Glomerular visceral epithelial cell (primary cell): ENCODE measurements at regions not wholly inside any gene's neighbourhood (a gene's known extent, or its start where the extent isn't known, plus 50 kb on each side); places are given as distances from the start of the nearest gene placed in this dataset.

ENCODE experiments used
- DNase-seq: peaks from one replicate; pipeline ENCODE4 v3.0.0-alpha.2; 2016; ENCODE audit errors: extremely low spot score

DNA sequence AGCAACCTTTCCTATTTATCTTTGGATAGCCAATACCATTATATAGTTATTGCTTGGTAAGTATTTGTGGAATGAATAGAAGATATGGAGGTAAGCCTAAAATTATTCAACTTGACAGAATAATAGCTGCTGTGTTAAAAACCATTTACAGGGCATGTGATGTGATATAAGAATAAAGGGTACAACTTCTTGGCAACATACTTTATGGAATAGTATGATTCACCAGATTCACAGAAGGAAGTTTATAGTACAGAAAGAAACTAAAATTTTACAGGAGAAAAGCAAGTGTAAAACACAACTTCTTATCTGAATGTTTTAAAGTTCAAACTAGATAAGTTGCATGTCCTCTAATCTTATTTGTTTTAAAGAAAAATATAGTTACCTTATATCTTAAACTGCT, 186.4 kb upstream of the ZRANB2 start:
- no peak for DNase-seq

DNA sequence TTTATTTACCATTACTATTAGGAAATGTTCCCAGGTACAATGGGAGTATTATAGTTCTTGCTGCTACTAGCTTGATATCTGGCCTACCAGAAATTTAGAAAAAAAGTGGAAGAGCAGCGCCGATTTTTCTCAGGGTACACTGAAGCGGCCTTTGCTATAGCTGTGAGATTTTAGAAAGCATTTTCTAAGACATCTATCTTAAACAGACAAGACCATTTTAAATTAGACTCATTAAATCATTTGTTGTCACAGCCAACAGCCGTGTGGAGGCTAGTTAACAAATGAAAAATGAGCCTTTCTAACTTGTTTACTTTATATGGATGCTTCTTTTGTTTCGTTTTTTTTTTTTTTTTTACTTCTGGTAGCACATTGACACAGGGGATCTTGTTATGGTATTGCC, 183.2 kb upstream of the ZRANB2 start:
- no peak for DNase-seq

DNA sequence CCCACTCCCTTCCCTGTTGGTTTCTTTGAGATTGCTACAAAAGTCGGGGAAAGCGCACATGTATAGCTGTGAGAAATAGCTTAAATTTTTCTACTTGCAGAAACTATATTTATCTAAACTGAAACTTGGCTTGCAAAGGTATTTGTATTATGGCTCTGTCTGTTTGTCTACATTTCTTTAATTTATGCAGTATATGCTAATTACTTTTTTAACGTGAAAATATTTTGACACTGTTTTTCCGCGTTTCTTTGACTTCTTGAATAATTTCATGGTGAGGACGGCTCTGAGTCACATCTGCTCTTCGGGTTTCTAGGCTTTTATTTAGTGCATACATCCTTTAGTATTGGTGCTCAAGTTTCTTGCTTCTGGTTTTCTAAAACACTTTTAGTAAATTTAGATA, 182.1 kb upstream of the ZRANB2 start:
- no peak for DNase-seq

DNA sequence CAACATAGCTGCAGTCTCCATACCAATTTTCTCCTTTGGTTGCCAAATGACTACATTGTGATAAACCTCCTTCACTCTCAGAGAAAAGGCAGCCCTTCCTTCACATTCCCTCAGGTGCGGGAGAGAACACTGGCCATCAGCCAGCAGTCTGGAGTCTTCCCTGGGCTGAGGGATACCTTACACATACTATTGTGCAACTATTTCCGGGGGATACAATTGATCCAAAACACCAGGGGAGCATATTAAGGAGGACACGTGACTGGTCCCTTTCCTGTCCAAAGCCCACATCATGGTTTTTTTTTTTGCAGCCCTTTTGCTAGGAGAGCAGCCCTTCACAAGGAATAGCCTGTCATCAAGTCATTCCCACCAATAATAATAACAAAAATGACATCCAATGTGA, 172.1 kb upstream of the ZRANB2 start:
- no peak for DNase-seq

DNA sequence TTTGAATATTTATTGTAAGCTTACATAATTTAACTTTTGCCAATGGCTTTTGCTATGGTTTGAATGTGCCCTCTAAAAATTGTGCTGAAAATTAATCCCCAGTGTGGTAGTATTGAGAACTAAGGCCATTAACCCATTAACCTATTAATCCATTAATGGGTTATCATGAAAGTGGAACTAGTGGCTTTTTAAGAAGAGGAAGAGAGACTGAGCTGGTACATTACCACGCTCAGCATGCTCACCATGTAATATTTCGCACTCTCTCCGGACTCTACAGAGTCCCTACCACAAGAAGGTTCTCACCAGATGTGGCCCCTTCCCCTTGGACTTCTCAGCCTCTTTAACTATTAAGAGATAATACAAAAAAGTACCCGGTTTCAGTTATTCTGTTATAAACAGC, 164.4 kb upstream of the ZRANB2 start:
- no peak for DNase-seq

DNA sequence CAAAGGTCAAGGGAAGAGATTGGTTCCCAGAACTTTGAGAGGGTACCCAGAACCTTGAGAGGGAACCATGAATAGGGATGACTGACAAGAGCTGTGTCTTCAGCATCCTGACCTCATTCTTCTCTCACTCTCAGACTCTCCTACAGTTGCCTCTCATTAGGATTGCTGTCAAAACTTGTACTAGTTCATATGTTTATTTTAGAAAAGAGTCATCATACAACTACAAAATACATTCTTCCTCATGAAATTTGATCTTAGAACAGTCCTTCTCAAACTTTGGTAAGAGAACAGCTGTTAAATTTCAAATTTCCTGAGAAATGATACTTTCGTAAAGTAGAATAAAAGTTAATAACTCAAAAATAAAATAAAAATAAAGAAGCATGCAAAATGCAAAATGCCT, 161.4 kb upstream of the ZRANB2 start:
- no peak for DNase-seq

DNA sequence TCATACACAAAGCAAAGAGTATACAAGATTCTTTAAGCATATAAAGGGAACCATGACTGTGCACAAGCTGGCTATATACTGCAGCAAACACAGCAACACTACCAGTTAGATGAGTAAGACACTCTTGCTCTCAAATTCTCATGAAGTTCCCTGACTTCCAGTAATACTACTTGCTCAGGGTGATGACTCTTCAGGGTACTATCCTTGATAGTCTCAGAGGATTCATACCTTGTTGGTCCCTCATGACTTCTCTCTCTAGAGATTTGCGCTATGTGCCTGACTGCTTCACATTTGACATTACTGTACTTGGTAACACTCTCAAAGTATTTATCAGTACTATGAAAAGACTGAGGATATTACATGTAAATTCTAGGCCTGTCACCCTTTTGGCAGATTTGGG, 159.8 kb upstream of the ZRANB2 start:
- DNase-seq = no peak

DNA sequence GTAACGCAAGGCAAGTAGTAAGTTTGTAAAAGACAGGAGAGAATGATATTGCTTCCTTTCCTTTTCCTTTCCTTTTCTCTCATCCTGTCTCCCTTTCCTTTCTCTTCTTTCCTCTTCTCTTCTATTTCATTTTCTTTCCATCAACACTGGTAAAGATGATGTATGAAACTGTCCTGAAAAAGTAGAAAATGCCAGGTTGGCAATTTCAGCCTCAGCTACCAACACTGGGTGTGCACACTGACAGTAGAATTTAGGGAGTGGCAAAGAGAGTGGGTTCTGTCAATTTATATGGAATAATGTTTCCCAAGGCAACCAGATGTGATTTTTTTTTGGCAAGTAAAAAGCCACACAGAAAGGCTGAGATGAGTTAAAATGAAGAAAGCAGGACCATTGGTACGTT, 155.7 kb upstream of the ZRANB2 start:
- DNase-seq = no peak

DNA sequence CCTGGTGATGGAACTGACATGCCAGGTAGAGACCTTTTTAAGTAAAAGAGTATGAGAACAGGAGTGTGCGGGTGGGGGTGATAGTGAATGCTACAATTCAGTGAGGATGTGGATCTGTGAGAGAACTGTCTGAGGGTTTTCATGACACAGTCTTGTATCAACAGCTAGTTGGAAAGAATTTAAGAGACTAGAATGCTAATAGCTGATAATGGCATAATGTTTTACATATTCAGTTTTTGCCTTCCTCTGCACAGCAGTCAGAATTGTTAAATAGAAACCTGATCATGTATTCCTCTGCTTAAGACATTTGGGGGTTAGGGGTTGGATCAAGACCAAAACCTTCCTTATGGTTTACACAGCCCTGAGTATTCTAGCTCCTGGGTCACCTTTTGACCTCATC, 152.8 kb upstream of the ZRANB2 start:
- no peak for DNase-seq

DNA sequence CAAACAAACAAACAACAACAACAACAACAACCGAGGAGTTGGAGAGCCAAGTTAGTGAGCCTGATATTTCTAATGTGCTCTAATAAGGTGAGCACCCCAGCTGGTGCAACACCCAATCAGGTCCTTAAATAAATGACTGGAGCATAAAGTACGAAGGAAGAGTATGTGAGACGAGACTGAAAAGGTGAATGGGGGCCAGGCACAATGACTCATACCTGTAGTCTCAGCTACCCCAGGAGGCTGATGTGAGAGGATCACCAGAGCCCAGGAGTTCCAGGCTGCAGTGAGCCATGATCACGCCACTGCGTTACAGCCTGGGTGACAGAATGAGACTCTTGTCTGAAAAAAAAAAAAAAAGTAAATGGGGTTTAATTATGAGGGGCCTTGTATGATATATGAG, 152.0 kb upstream of the ZRANB2 start:
- DNase-seq = no peak

DNA sequence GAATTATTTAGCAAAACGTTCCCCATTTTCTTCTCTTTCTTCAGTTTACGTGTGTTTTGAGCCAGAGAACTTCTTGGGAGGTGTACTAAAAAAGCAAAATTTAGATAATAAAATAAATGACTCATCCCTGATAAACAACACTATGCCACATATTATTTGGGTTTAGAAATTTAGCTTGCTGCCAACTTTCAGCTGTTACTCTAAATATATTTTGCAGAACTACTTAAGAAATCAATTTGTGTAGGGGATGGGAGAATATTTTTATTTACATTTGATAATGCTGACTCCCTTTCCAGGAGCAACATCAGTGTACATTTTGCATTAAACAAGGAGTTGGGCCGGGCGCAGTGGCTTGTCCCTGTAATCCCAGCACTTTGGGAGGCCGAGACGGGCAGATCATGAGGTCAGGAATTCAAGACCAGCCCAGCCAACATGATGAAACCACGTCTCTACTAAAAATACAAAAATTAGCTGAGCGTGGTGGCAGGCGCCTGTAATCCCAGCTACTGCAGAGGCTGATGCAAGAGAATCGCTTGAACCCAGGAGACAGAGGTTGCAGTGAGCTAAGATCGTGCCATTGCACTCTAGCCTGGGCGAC, 151.4 kb upstream of the ZRANB2 start:
- DNase-seq = no peak

DNA sequence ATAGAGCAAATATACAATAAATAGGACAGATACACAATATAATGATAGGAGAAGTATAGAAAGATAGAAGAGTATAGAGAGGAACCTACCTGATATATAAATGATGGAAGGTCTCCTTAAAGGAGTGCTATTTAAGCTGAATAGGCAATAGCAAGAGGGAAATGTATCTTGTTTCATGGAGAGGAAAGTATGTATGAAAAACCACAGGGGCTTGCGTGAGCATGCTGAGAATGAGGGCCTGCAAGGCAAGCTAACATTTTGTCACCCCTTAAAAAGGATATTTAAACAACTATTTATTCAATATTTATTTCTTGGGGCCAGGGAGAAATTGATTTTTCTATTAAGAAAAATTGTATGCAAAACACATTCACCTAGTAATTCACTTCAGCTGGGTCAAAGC, 150.9 kb upstream of the ZRANB2 start:
- DNase-seq = no peak

DNA sequence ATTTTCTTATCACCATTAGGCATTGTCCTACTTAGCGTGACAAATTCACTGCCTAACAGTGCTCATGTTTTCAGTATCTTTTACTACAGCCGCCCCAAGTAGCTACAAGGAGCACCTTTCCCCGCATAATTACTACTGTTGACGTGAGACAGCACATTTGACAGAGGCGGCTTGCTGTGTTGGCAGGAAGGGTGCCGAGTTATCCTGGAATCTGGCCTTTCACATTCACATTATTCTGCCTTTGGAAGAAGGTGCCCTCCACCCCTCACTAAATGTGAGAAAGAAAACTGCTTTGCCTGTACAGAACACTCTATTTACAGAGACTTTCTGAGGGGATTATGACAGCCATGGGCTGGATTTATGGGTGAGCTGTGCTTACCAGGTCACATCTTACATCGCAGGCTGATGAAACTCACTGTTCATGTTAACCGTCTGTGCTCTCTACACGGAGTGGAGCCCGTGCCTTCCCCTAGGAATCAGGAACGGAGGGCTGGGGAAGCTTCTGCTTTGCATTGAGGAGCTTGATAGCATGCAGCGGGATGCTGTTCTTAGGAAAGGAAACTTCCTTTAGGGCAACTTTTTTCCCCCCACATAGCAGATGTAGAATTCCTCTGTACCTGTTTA, 148.0 kb upstream of the ZRANB2 start:
- DNase-seq = no peak

DNA sequence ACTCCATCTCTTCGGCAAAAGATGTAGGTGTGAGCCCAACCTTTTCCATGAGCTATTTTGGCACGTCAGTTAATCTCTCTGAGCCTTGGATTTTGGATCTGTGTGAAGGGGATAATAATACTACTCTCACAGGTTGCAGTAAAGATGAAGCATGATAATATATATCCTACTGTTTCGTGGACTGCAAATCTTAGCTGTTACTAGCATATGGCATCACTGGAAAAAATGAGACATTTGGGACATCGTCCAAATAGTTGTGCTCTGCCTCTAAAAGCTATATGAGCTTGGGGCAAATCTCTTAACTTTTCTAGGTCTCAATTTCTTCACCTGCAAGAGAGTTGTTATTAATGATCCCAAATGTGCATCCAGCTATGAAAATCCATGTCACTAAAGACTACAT, 147.4 kb upstream of the ZRANB2 start:
- no peak for DNase-seq

DNA sequence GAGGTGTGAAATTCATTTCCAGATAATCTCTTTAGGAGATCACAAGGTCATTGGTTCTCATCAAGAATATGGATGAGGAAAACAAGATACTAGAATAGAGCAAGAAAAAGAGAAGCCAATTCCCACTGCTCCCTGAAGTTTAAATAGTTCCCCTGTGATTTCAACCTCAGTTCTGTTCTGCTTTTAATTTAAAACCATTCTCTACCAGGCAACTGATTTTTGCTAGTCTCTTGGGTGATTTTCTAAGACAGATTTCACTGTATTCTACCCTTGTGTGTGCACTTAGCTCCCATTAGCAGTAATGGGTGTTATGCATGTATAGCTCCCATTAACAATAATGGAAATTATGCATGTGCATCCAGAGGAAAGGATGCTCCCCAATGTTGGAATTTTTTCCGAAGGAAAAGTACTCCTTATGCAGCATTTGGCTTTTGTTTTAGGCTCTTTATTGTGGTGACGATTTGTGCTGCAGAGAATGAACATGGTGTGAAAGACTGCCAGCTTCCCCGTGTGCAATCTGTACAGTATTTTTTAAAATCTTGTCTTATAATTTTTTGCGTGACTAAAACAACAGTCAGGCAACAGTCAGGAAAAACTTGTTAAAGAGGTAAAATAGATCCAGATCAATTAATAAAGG, 144.0 kb upstream of the ZRANB2 start:
- DNase-seq = no peak

DNA sequence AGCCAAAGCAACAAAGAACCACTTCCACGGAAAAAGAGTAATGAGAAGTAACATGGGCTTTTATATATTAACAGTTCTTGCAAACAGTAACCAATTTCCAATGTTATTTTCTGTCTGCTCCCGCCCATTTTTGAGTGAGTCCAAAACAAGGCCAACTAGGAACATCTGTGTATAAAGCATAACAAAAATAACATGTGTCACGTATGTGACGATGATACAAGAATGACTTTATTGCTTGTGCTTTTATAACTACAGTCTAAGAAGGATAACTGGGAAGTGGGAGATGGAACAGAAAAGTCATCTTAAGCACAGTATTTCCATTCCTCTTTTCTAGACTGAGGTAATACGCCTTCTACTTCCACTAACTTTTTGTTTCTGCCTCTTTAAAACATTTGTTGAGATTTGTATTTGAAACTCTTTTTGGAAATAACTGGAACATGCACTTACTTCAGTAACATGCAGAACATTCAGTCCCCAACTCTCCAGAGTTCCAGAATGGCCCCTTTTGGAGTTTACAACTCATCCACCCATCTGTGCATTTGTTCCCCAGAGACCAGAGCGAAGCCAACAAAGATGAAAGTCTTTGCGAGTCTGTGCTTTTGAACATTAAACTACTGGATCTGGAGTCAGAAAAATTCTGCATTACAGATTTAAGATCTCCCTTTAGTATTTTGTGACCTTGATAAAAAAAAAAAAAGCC, 143.0 kb upstream of the ZRANB2 start:
- DNase-seq = no peak

DNA sequence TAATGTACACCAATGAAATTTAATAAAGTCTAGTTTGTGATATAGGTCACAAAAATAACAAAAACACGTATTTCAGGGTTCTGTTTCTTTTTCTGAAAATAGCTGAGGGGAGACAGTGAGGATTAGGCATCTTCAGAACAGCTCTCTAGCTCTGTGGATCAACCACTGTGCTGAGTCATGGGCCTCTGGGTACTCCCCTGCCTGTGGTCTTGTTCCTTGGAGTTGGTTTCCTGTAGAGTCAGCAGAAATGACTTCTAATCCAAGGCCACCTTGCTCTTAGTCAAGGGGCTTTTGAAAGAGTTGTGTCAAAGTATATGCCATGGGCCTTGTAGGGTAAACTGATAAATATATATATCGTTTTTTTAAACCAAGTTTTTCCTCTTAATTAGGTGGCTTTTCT, 141.8 kb upstream of the ZRANB2 start:
- peak; percentile 6 for DNase-seq

DNA sequence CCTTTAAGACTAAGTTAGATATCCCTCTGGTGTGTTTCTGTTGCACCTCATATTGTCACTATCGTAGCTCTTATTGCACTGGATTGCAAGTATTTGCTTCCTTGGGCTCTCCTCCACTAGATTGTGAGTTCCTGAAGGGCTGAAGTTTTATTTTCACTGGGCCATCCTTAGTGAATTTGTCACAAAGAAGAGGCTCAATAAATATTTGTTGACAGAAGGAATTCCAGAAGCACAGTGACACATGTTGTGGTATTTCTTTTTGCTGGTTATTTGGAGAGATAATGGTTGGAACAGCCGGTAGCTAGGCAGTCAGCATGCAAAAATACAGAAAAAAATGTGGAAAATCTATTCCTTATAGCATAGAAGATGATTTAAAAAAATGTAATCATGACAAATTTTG, 129.9 kb upstream of the ZRANB2 start:
- no peak for DNase-seq

DNA sequence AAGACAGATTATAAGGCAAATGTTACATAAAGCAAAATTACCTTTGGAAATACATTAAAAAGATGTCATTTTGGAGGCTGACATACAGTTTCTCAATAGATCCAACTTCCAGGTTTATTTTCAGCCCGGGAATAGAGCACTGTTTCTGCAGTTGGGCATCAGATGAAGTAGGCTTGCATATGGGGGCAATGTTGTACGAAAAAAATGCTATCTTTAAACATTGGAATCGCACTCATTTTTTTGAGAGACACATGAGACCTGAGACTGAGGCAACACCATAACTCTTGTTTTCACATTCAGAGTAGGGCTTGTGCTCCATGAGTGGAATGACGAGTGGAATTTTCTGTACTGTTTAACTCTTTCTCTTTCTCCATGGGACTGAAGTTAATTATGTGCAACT, 122.4 kb upstream of the ZRANB2 start:
- no peak for DNase-seq

DNA sequence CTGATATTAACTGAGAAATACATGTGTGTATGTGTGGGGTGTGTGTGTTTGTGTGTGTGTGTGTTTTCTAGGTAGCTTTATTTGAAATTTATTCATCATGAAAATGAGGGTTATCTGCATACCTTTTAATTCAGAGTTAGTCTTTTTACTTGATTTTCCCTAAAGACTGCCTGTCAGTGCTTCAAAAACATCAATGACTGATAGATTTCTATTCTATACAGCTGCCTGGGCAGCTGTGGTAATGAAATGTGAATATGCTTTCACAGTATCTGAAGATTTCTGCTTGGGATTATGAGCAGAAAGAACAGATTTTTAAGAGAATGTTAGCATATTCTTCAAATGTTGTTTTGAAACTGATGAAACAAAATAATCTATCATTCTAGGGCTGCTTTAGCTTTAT, 119.7 kb upstream of the ZRANB2 start:
- no peak for DNase-seq

DNA sequence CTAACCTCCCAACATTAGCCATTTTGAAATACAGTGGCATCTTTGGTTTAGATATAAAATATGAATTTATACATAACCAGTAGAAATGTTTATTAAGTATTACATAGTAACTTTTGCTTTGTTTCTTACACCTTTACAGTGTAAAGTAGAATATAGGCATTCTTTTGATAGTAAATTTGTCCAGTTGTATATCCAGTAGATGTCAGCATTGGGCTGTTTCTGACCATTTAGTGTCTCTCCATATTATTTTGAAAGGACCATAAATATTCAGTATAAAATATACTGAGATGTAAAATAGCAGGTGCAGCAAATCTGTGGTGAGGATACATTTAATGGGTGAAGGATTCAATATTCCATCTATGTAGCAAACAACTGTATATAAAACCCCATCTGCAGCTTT, 115.8 kb upstream of the ZRANB2 start:
- peak; percentile 12 for DNase-seq

DNA sequence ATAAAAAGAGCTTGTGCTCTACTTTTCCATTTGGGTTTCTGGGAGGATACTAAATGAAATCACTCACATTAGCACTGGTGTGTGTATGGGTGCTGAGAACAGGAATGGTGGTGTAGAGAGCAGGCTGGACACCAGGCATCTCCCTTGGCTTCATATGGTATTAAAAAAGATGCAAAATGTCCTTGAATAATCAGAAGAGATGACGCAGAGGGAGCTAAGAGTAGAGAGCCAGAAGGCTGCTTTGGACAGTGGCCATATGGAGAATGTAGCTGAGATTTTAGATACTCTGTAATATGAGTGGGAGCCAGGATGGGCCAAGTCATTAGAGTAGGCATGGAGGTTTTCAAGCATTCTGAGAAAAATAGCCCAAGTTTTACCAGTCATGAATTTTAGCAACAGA, 112.3 kb upstream of the ZRANB2 start:
- no peak for DNase-seq

DNA sequence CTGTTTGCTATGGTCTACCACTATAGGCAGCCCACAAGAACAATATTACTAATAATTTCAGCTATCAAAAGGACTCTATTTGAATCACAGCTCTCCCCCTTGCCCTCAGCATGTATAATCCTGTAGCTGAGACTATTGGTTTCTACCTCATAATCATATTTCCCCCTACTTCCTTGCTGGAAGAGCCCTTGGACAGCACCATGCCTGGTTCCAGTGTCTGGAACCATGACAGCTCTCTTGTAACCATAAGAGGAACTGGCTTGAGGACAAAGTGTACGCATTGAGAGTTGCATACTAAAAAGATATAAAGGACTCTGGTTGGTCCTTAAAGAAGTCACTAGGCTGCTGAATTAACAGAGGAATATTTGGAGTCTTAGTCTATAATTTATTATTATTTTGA, 110.7 kb upstream of the ZRANB2 start:
- DNase-seq = no peak
